IPS-20b (cell line): ENCODE measurements at regions not wholly inside any gene's neighbourhood (a gene's known extent, or its start where the extent isn't known, plus 50 kb on each side); places are given as distances from the start of the nearest gene placed in this dataset.
A peak's percentile ranks its signal among the peaks of the same experiment; 100 is the strongest.

Experiments used
- H3K27ac ChIP-seq: one replicate; pipeline ENCODE4 v1.5.1; 2013; ENCODE audit warnings: low read length
- H3K27me3 ChIP-seq: 2 replicates; pipeline ENCODE4 v1.6.1; 2013; ENCODE audit warnings: mild to moderate bottlenecking, low read length, inconsistent platforms; ENCODE audit not compliant: insufficient read depth
- H3K36me3 ChIP-seq: 2 replicates; pipeline ENCODE4 v1.6.1; 2013; ENCODE audit warnings: low read depth, mild to moderate bottlenecking, inconsistent platforms, low read length, moderate library complexity; ENCODE audit not compliant: insufficient read depth
- H3K4me1 ChIP-seq: 2 replicates; pipeline ENCODE4 v1.6.1; 2013; ENCODE audit warnings: mild to moderate bottlenecking, control low read depth, inconsistent platforms, low read length, moderate library complexity; ENCODE audit not compliant: insufficient read depth
- H3K4me3 ChIP-seq: 2 replicates; pipeline ENCODE4 v1.5.1; 2013; ENCODE audit warnings: mild to moderate bottlenecking, low read length, inconsistent platforms
- H3K9ac ChIP-seq: 2 replicates; pipeline ENCODE4 v1.6.1; 2013; ENCODE audit warnings: low read depth, mild to moderate bottlenecking, inconsistent platforms, low read length, moderate library complexity
- H3K9me3 ChIP-seq: 2 replicates; pipeline ENCODE4 v1.6.1; 2013; ENCODE audit warnings: mild to moderate bottlenecking, low read depth, low read length, inconsistent platforms; ENCODE audit not compliant: insufficient read depth

GRCh38 chr3:174529298-174529697 is 329.8 kb upstream of the NAALADL2 start:
- Histone ChIP-seq H3K27me3 (no peaks in the 10 kb centered on the region), H3K27ac (no peak overlapping the region), H3K4me3 (no peak overlapping the region), H3K4me1 (peaks cover 10% of the 10 kb centered on the region; the same call in 1 of the 2 replicates), H3K36me3 (no peaks in the 10 kb centered on the region), H3K9me3 (no peaks in the 10 kb centered on the region), H3K9ac (no peak overlapping the region)

GRCh38 chr3:174531262-174531982 is 327.7 kb upstream of the NAALADL2 start:
- H3K27ac ChIP-seq: no peak overlapping the region
- peaks cover 14% of the 10 kb centered on the region; the same call in 1 of the 2 replicates for H3K4me1 ChIP-seq
- H3K4me3 ChIP-seq: no peak overlapping the region
- no peaks in the 10 kb centered on the region for H3K27me3 ChIP-seq
- H3K36me3 ChIP-seq: no peaks in the 10 kb centered on the region
- H3K9ac ChIP-seq: no peak overlapping the region
- H3K9me3 ChIP-seq: no peaks in the 10 kb centered on the region

- H3K9me3 ChIP-seq: no peaks in the 10 kb centered on the region
- no peak overlapping the region for H3K9ac ChIP-seq
- peaks cover 22% of the 10 kb centered on the region; the same call in 1 of the 2 replicates for H3K4me1 ChIP-seq
- no peaks in the 10 kb centered on the region for H3K27me3 ChIP-seq
- H3K27ac ChIP-seq: no peak overlapping the region
- H3K4me3 ChIP-seq: no peak overlapping the region
- H3K36me3 ChIP-seq: no peaks in the 10 kb centered on the region
These were observed 326.9 kb upstream of the NAALADL2 start for GRCh38 chr3:174532216-174532615.

- no peak overlapping the region for H3K9ac ChIP-seq
- H3K4me1 ChIP-seq: peaks cover 27% of the 10 kb centered on the region
These were observed 326.4 kb upstream of the NAALADL2 start for GRCh38 chr3:174532776-174533175.

GRCh38 chr3:174533286-174533685 is 325.8 kb upstream of the NAALADL2 start:
- no peak overlapping the region for H3K27ac ChIP-seq
- H3K9ac ChIP-seq: no peak overlapping the region
- H3K36me3 ChIP-seq: no peaks in the 10 kb centered on the region
- no peaks in the 10 kb centered on the region for H3K9me3 ChIP-seq
- no peaks in the 10 kb centered on the region for H3K27me3 ChIP-seq
- H3K4me1 ChIP-seq: peaks cover 31% of the 10 kb centered on the region
- no peak overlapping the region for H3K4me3 ChIP-seq

More at GRCh38 chr3:174532776-174533175, 326.4 kb upstream of the NAALADL2 start:
- Histone ChIP-seq H3K27me3 (no peaks in the 10 kb centered on the region), H3K4me3 (no peak overlapping the region), H3K9me3 (no peaks in the 10 kb centered on the region), H3K36me3 (no peaks in the 10 kb centered on the region), H3K27ac (no peak overlapping the region)

- Histone ChIP-seq H3K9me3 (no peaks in the 10 kb centered on the region), H3K4me1 (peaks cover 52% of the 10 kb centered on the region), H3K9ac (no peak overlapping the region), H3K36me3 (no peaks in the 10 kb centered on the region), H3K4me3 (no peak overlapping the region), H3K27ac (no peak overlapping the region), H3K27me3 (no peaks in the 10 kb centered on the region)
These were observed 322.8 kb upstream of the NAALADL2 start for GRCh38 chr3:174536319-174536718.

- Histone ChIP-seq H3K9me3 (no peaks in the 10 kb centered on the region), H3K4me1 (peaks cover 51% of the 10 kb centered on the region), H3K36me3 (no peaks in the 10 kb centered on the region), H3K27me3 (no peaks in the 10 kb centered on the region), H3K9ac (peak overlapping the region; percentile 40; the same call in 1 of the 2 replicates), H3K4me3 (peak overlapping the region; percentile 4; the same call in 1 of the 2 replicates), H3K27ac (peak overlapping the region; percentile 75)
These were observed 321.0 kb upstream of the NAALADL2 start for GRCh38 chr3:174538151-174538550.

GRCh38 chr3:174540116-174540908 is 318.8 kb upstream of the NAALADL2 start:
- no peaks in the 10 kb centered on the region for H3K27me3 ChIP-seq
- H3K4me3 ChIP-seq: peak overlapping the region; percentile 46; the same call in 1 of the 2 replicates
- H3K9me3 ChIP-seq: no peaks in the 10 kb centered on the region
- H3K9ac ChIP-seq: peak overlapping the region; percentile 64; the same call in 1 of the 2 replicates
- peak overlapping the region; percentile 29 for H3K27ac ChIP-seq
- H3K4me1 ChIP-seq: peaks cover 47% of the 10 kb centered on the region
- no peaks in the 10 kb centered on the region for H3K36me3 ChIP-seq

GRCh38 chr3:174541708-174542315 is 317.3 kb upstream of the NAALADL2 start:
- Histone ChIP-seq H3K9me3 (no peaks in the 10 kb centered on the region), H3K36me3 (no peaks in the 10 kb centered on the region), H3K27ac (peak overlapping the region; percentile 49), H3K27me3 (no peaks in the 10 kb centered on the region), H3K4me1 (peaks cover 39% of the 10 kb centered on the region), H3K4me3 (no peak overlapping the region), H3K9ac (peak overlapping the region; percentile 39; the same call in 1 of the 2 replicates)

- H3K9ac ChIP-seq: no peak overlapping the region
- no peaks in the 10 kb centered on the region for H3K36me3 ChIP-seq
- no peak overlapping the region for H3K4me3 ChIP-seq
- H3K4me1 ChIP-seq: no peaks in the 10 kb centered on the region
- H3K9me3 ChIP-seq: no peaks in the 10 kb centered on the region
- H3K27me3 ChIP-seq: no peaks in the 10 kb centered on the region
- no peak overlapping the region for H3K27ac ChIP-seq
These were observed 311.2 kb upstream of the NAALADL2 start for GRCh38 chr3:174547801-174548435.

GRCh38 chr3:174548841-174549623 is 310.1 kb upstream of the NAALADL2 start:
- no peaks in the 10 kb centered on the region for H3K36me3 ChIP-seq
- H3K9me3 ChIP-seq: no peaks in the 10 kb centered on the region
- no peak overlapping the region for H3K9ac ChIP-seq
- H3K4me3 ChIP-seq: no peak overlapping the region
- no peaks in the 10 kb centered on the region for H3K4me1 ChIP-seq
- H3K27ac ChIP-seq: no peak overlapping the region
- no peaks in the 10 kb centered on the region for H3K27me3 ChIP-seq
